OCI-LY1 (cell line): ENCODE measurements at regions not wholly inside any gene's neighbourhood (a gene's known extent, or its start where the extent isn't known, plus 50 kb on each side); places are given as distances from the start of the nearest gene placed in this dataset.

ENCODE experiments used
- CTCF ChIP-seq: fragments of 200-600 bp; sonication (generic), shearing (Covaris generic); IDR thresholded peaks from 2 replicates; pipeline ENCODE4 v1.5.1; 2017; ENCODE audit warnings: mild to moderate bottlenecking, antibody characterized with exemption, low read length, moderate library complexity, mixed read lengths
- EZH2 ChIP-seq: fragments of 200-600 bp; sonication (generic), shearing (Covaris generic); IDR thresholded peaks from 2 replicates; pipeline ENCODE4 v1.8.0; 2017; ENCODE audit warnings: borderline replicate concordance, mixed run types, mild to moderate bottlenecking, antibody characterized with exemption, low read length, moderate library complexity, mixed read lengths

GRCh38 chr2:19203866-19204265 is 154.6 kb downstream of the OSR1 start:
- TF ChIP-seq CTCF (no peak), EZH2 (no peak)
